Neuronal stem cell (in vitro differentiated cells): ENCODE measurements at regions not wholly inside any gene's neighbourhood (a gene's known extent, or its start where the extent isn't known, plus 50 kb on each side); places are given as distances from the start of the nearest gene placed in this dataset.

ENCODE experiments used
- DNase-seq: peaks from one replicate; pipeline ENCODE4 v3.0.0-alpha.2; 2013; ENCODE audit warnings: low spot score
- H2AFZ ChIP-seq: one replicate; pipeline ENCODE4 v1.6.1; 2013; ENCODE audit warnings: mild to moderate bottlenecking, low read length, inconsistent platforms
- H2AK5ac ChIP-seq: 2 replicates; pipeline ENCODE4 v1.6.1; 2013; ENCODE audit warnings: low read depth, mild to moderate bottlenecking, inconsistent platforms, low read length, moderate library complexity, mixed read lengths
- H2BK120ac ChIP-seq: 2 replicates; pipeline ENCODE4 v1.6.1; 2013; ENCODE audit warnings: low read depth, mild to moderate bottlenecking, inconsistent platforms, low read length, moderate library complexity, mixed read lengths
- H2BK12ac ChIP-seq: one replicate; pipeline ENCODE4 v1.6.1; 2013; ENCODE audit warnings: low read length, inconsistent platforms
- H2BK15ac ChIP-seq: 2 replicates; pipeline ENCODE4 v1.6.1; 2013; ENCODE audit warnings: mild to moderate bottlenecking, low read length, inconsistent platforms, mixed read lengths
- H2BK5ac ChIP-seq: one replicate; pipeline ENCODE4 v1.6.1; 2013; ENCODE audit warnings: inconsistent platforms, mild to moderate bottlenecking, low read length, moderate library complexity
- H3K14ac ChIP-seq: one replicate; pipeline ENCODE4 v1.6.1; 2013; ENCODE audit warnings: low read length, inconsistent platforms
- H3K18ac ChIP-seq: 2 replicates; pipeline ENCODE4 v1.6.1; 2013; ENCODE audit warnings: low read length, inconsistent platforms
- H3K23ac ChIP-seq: 2 replicates; pipeline ENCODE4 v1.6.1; 2013; ENCODE audit warnings: low read depth, mild to moderate bottlenecking, mixed read lengths, low read length, inconsistent platforms; ENCODE audit not compliant: poor library complexity
- H3K27ac ChIP-seq: replicated peaks from 3 replicates; pipeline ENCODE4 v1.5.1; 2013; ENCODE audit warnings: low read length, inconsistent platforms
- H3K27me3 ChIP-seq, 3 experiments: 2 replicates each; pipeline ENCODE4 v1.6.1; 2013; ENCODE audit warnings: low read length in 3 of 3, mild to moderate bottlenecking in 2 of 3, inconsistent platforms in 1 of 3, low read depth in 1 of 3, mixed read lengths in 1 of 3, moderate library complexity in 1 of 3; ENCODE audit not compliant: control insufficient read depth in 3 of 3, insufficient read depth in 3 of 3
- H3K36me3 ChIP-seq, 2 donors: replicated peaks in 1 of 2; 2 replicates each; pipeline ENCODE4 v1.6.1; 2013; ENCODE audit warnings: low read length in 2 of 2; ENCODE audit not compliant: control insufficient read depth in 2 of 2, insufficient read depth in 2 of 2
- H3K4ac ChIP-seq: 2 replicates; pipeline ENCODE4 v1.6.1; 2013; ENCODE audit warnings: inconsistent platforms, mild to moderate bottlenecking, low read length, moderate library complexity
- H3K4me1 ChIP-seq, 2 donors: 1 replicate in 1 of 2; 2 replicates in 1 of 2; pipeline ENCODE4 v1.6.1; 2013; ENCODE audit warnings: low read length in 2 of 2, low read depth in 1 of 2; ENCODE audit not compliant: control insufficient read depth in 2 of 2, insufficient read depth in 1 of 2
- H3K4me2 ChIP-seq: one replicate; pipeline ENCODE4 v1.6.1; 2013; ENCODE audit warnings: mild to moderate bottlenecking, low read length, inconsistent platforms; ENCODE audit not compliant: insufficient read depth, poor library complexity, severe bottlenecking
- H3K4me3 ChIP-seq, 2 donors: 2 replicates each; pipeline ENCODE4 v1.5.1; 2013; ENCODE audit warnings: low read length in 2 of 2, mild to moderate bottlenecking in 2 of 2, inconsistent platforms in 1 of 2, moderate library complexity in 1 of 2
- H3K79me1 ChIP-seq: one replicate; pipeline ENCODE4 v1.6.1; 2013; ENCODE audit warnings: low read depth, mild to moderate bottlenecking, inconsistent platforms, low read length, moderate library complexity
- H3K9ac ChIP-seq: one replicate; pipeline ENCODE4 v1.6.1; 2013; ENCODE audit warnings: mild to moderate bottlenecking, low read depth, low read length, inconsistent platforms; ENCODE audit not compliant: poor library complexity
- H3K9me3 ChIP-seq, 2 donors: replicated peaks in 1 of 2; 2 replicates each; pipeline versions ENCODE3 to v1.6.1; 2013; ENCODE audit warnings: low read length in 2 of 2, mild to moderate bottlenecking in 2 of 2, inconsistent platforms in 1 of 2, low read depth in 1 of 2, mixed read lengths in 1 of 2, moderate library complexity in 1 of 2; ENCODE audit not compliant: control insufficient read depth in 2 of 2, insufficient read depth in 1 of 2
- H4K8ac ChIP-seq: one replicate; pipeline ENCODE4 v1.6.1; 2013; ENCODE audit warnings: low read depth, mild to moderate bottlenecking, inconsistent platforms, low read length, moderate library complexity
- H4K91ac ChIP-seq: one replicate; pipeline ENCODE4 v1.6.1; 2013; ENCODE audit warnings: low read length, low read depth, mild to moderate bottlenecking, inconsistent platforms; ENCODE audit not compliant: poor library complexity
- WGBS, 2 donors: extraction: QIAGEN DNeasy Blood & Tissue Kit; methylation state at CpG; one replicate each; pipeline ENCODE4 v1.1.7; 2013; ENCODE audit warnings: missing lambda C conversion rate in 2 of 2, mixed read lengths in 1 of 2; ENCODE audit not compliant: insufficient read length in 2 of 2, insufficient replicate concordance in 1 of 2; ENCODE audit errors: extremely low coverage in 2 of 2; 5-methylcytosine and 5-hydroxymethylcytosine counted together

DNA sequence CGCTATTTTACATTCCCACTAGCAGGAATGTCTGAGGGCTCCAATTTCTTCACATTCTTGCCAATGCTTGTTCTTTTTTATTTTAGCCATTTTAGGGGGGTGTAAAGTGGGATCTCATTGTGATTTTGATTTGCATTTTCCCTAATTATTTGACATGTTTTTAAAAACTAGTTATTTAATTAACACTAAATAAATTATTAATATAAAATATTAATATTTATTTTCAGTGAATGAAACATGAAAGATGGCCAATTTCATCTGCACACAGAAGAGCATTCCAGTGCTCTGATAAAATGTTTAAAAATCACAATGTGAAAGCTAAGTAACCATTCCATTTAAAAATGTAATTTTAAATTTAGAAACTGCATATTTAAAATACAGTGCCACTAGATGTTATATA is 322.2 kb upstream of the ZNF521 start:
- DNase-seq: no peak
- no peak overlapping the region for H3K27ac ChIP-seq
- H3K27me3 ChIP-seq: no peaks in the 10 kb centered on the region
- no peaks in the 10 kb centered on the region for H3K36me3 ChIP-seq
- no peak overlapping the region for H3K4ac ChIP-seq
- no peak overlapping the region for H3K4me3 ChIP-seq
- no peak overlapping the region for H3K18ac ChIP-seq
- H2BK12ac ChIP-seq: no peak overlapping the region
- H2AK5ac ChIP-seq: no peak overlapping the region
- no peak overlapping the region for H3K14ac ChIP-seq
- H3K23ac ChIP-seq: no peak overlapping the region
- H2BK5ac ChIP-seq: no peak overlapping the region
- H4K8ac ChIP-seq: no peak overlapping the region
- H2BK15ac ChIP-seq: no peak overlapping the region
- no peak overlapping the region for H2BK120ac ChIP-seq
- H3K4me2 ChIP-seq: no peak overlapping the region
- H3K9me3 ChIP-seq: peaks cover 2 to 7% of the 10 kb centered on the region in 2 donors
- H3K4me1 ChIP-seq: peaks cover 0 to 16% of the 10 kb centered on the region in 2 donors
- no peak overlapping the region for H3K9ac ChIP-seq
- H3K79me1 ChIP-seq: no peaks in the 10 kb centered on the region
- no CpG with 5 or more reads among the region's 1 CpG for WGBS, 2 donors
- H4K91ac ChIP-seq: no peak overlapping the region
- H2AFZ ChIP-seq: no peak overlapping the region

DNA sequence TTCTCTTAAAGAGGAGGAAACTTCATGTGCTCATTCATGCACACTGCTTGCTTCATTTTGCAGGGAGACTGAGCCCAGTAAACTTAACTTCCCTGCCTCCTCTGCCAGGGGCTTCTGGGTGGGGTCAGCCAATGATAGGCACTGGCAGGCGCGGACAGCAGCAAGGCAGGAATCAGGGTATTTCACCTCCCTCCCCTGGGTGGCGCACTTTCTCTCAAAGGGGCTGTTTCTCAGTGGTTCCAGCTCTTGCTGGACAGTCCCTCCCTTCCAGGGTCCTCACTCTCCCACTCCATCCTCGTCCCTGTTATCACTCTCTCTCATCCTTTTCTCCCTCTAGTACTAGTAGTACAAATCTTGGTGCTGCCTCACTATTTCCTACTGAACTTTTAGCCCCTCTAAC is 320.5 kb upstream of the ZNF521 start:
- Histone ChIP-seq H2AK5ac (no peak overlapping the region), H2BK5ac (no peak overlapping the region), H2BK12ac (no peak overlapping the region), H3K9ac (no peak overlapping the region), H3K27ac (no peak overlapping the region), H3K9me3 (peaks cover 2 to 7% of the 10 kb centered on the region in 2 donors), H3K23ac (no peak overlapping the region), H4K8ac (no peak overlapping the region), H3K4me3 (no peak overlapping the region), H3K36me3 (no peaks in the 10 kb centered on the region), H2BK120ac (no peak overlapping the region), H2BK15ac (no peak overlapping the region), H3K79me1 (no peaks in the 10 kb centered on the region), H3K18ac (no peak overlapping the region), H4K91ac (no peak overlapping the region), H2AFZ (no peak overlapping the region), H3K4me2 (no peak overlapping the region), H3K4me1 (peaks cover 0 to 4% of the 10 kb centered on the region in 2 donors), H3K14ac (no peak overlapping the region), H3K27me3 (no peaks in the 10 kb centered on the region), H3K4ac (no peak overlapping the region)
- no peak for DNase-seq
- WGBS, 2 donors: no CpG with 5 or more reads among the region's 4 CpGs

DNA sequence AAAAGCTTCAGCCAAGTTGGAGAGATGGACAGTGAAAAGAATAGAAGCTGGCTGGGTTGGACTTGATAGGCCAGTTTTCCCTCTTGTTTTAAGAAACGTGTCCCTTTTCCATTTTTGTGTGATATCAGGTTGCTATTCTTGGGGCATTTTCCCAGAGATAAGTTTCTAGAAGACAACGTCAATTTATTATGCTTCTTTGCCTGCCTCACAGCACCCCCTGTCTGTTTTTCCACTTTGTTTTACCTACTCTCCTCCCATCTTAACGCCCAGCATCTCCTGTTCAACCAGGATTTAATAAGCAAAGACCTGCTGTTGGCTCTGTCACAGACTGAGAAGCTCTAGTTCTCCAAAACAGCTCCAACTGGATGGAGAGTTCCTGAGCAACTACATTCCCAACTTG is 317.8 kb upstream of the ZNF521 start:
- DNase-seq: no peak

DNA sequence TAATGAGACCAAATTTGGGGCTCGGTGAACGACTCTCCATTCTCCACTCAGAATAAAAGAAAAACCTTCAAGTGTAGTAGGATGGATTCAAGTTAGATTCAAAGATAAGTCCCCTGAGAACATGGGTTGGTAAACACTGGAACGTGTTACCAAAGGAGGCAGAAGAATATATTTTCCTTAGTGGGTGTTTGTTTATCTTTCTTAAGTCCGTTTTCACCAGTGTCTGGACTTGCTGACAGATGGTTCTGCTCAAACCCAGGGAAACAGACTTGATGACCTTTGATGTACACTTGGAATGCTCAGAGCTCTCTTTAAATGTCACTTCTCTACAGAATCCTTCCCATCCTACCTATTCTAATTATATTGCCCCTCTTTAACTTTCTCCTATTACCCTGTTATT is 310.3 kb upstream of the ZNF521 start:
- H2BK12ac ChIP-seq: no peak overlapping the region
- H3K4me2 ChIP-seq: no peak overlapping the region
- no peak overlapping the region for H3K18ac ChIP-seq
- H3K9ac ChIP-seq: no peak overlapping the region
- H3K36me3 ChIP-seq: no peaks in the 10 kb centered on the region
- no peak overlapping the region for H3K4ac ChIP-seq
- no peak overlapping the region for H3K27ac ChIP-seq
- no peak overlapping the region for H2AK5ac ChIP-seq
- H3K9me3 ChIP-seq: no peaks in the 10 kb centered on the region
- H3K14ac ChIP-seq: no peak overlapping the region
- no peak for DNase-seq
- H4K91ac ChIP-seq: no peak overlapping the region
- H3K4me1 ChIP-seq: peaks cover 0 to 2% of the 10 kb centered on the region in 2 donors
- no CpG with 5 or more reads among the region's 4 CpGs for WGBS, 2 donors
- H4K8ac ChIP-seq: no peak overlapping the region
- H2BK5ac ChIP-seq: no peak overlapping the region
- no peak overlapping the region for H2BK15ac ChIP-seq
- H3K23ac ChIP-seq: no peak overlapping the region
- no peaks in the 10 kb centered on the region for H3K79me1 ChIP-seq
- no peak overlapping the region for H2AFZ ChIP-seq
- no peak overlapping the region for H3K4me3 ChIP-seq
- H2BK120ac ChIP-seq: no peak overlapping the region
- H3K27me3 ChIP-seq: no peaks in the 10 kb centered on the region

More for the DNA sequence above, 317.8 kb upstream of the ZNF521 start:
- Histone ChIP-seq H2BK15ac (no peak overlapping the region), H4K8ac (no peak overlapping the region), H2BK120ac (no peak overlapping the region), H3K4me3 (no peak overlapping the region), H3K27me3 (no peaks in the 10 kb centered on the region), H3K23ac (no peak overlapping the region), H3K27ac (no peak overlapping the region), H3K4me1 (no peaks in the 10 kb centered on the region), H3K79me1 (no peaks in the 10 kb centered on the region), H3K4ac (no peak overlapping the region), H2AFZ (no peak overlapping the region), H2AK5ac (no peak overlapping the region), H4K91ac (no peak overlapping the region), H3K4me2 (no peak overlapping the region), H3K14ac (no peak overlapping the region), H3K9ac (no peak overlapping the region), H3K36me3 (no peaks in the 10 kb centered on the region), H2BK5ac (no peak overlapping the region), H3K9me3 (peaks cover 0 to 4% of the 10 kb centered on the region in 2 donors), H2BK12ac (no peak overlapping the region), H3K18ac (no peak overlapping the region)
- WGBS, 2 donors: no CpG with 5 or more reads among the region's 3 CpGs
